Hepatocyte (in vitro differentiated cells): ENCODE measurements at regions not wholly inside any gene's neighbourhood (a gene's known extent, or its start where the extent isn't known, plus 50 kb on each side); places are given as distances from the start of the nearest gene placed in this dataset.

Source experiments
- DNase-seq: peaks from one replicate; pipeline ENCODE4 v3.0.0-alpha.2; 2016; ENCODE audit warnings: low spot score
- H2AFZ ChIP-seq: fragments of 200-600 bp; sonication (generic); 2 replicates; pipeline ENCODE4 v1.6.0; 2016; ENCODE audit warnings: antibody characterized with exemption, mild to moderate bottlenecking
- H3K27ac ChIP-seq: fragments of 200-600 bp; sonication (generic); 2 replicates; pipeline ENCODE4 v1.5.1; 2016; ENCODE audit warnings: mild to moderate bottlenecking
- H3K27me3 ChIP-seq: fragments of 200-600 bp; sonication (generic); 2 replicates; pipeline ENCODE4 v1.6.1; 2016
- H3K36me3 ChIP-seq: fragments of 200-600 bp; sonication (generic); replicated peaks from 2 replicates; pipeline ENCODE4 v1.5.1; 2016; ENCODE audit warnings: low read depth; ENCODE audit not compliant: insufficient read depth
- H3K4me1 ChIP-seq: fragments of 200-600 bp; sonication (generic); 2 replicates; pipeline ENCODE4 v1.5.1; 2016; ENCODE audit warnings: mild to moderate bottlenecking, moderate library complexity; ENCODE audit not compliant: insufficient read depth
- H3K4me2 ChIP-seq: fragments of 200-600 bp; sonication (generic); 2 replicates; pipeline ENCODE4 v1.6.0; 2016
- H3K4me3 ChIP-seq: fragments of 200-600 bp; sonication (generic); 2 replicates; pipeline ENCODE4 v1.5.1; 2016; ENCODE audit warnings: mild to moderate bottlenecking
- H3K79me2 ChIP-seq: fragments of 200-600 bp; sonication (generic); 2 replicates; pipeline ENCODE4 v1.6.0; 2017; ENCODE audit warnings: mild to moderate bottlenecking
- H3K9me2 ChIP-seq: fragments of 200-600 bp; sonication (generic); replicated peaks from 2 replicates; pipeline ENCODE4 v1.6.0; 2017; ENCODE audit warnings: mild to moderate bottlenecking; ENCODE audit not compliant: insufficient read depth
- H3K9me3 ChIP-seq: fragments of 200-600 bp; sonication (generic); 2 replicates; pipeline ENCODE4 v1.5.1; 2016; ENCODE audit warnings: low read depth, mild to moderate bottlenecking
- H4K20me1 ChIP-seq: fragments of 200-600 bp; sonication (generic); 2 replicates; pipeline ENCODE4 v1.6.0; 2016; ENCODE audit warnings: mild to moderate bottlenecking; ENCODE audit not compliant: insufficient read depth, poor library complexity, severe bottlenecking
- EZH2 ChIP-seq: fragments of 200-600 bp; sonication (generic); IDR thresholded peaks from 2 replicates; pipeline ENCODE4 v1.6.1; 2016; ENCODE audit warnings: antibody characterized with exemption, mild to moderate bottlenecking, borderline replicate concordance
- EZH2phosphoT487 ChIP-seq: fragments of 200-600 bp; sonication (generic); IDR thresholded peaks from one replicate; pipeline ENCODE4 v1.6.1; 2018; ENCODE audit warnings: antibody characterized with exemption, mild to moderate bottlenecking, low read depth, moderate library complexity; ENCODE audit not compliant: unreplicated experiment, severe bottlenecking
- WGBS: methylation state at CpG from one replicate; pipeline ENCODE4 v1.1.6; 2016; ENCODE audit warnings: low lambda C conversion rate; ENCODE audit errors: missing lambda C conversion rate; 5-methylcytosine and 5-hydroxymethylcytosine counted together
- TF ChIP-seq, protein P1 (sequence below): fragments of 200-600 bp; sonication (generic); IDR thresholded peaks from 2 replicates; pipeline ENCODE4 v1.5.1; 2016; ENCODE audit warnings: antibody characterized with exemption, mild to moderate bottlenecking; ENCODE audit not compliant: poor library complexity

GRCh38 chr3:178406206-178406605, 130.0 kb upstream of the KCNMB2 start:
- TF ChIP-seq EZH2, result no peak
- no peak for TF ChIP-seq EZH2phosphoT487
- TF ChIP-seq, protein P1, sequence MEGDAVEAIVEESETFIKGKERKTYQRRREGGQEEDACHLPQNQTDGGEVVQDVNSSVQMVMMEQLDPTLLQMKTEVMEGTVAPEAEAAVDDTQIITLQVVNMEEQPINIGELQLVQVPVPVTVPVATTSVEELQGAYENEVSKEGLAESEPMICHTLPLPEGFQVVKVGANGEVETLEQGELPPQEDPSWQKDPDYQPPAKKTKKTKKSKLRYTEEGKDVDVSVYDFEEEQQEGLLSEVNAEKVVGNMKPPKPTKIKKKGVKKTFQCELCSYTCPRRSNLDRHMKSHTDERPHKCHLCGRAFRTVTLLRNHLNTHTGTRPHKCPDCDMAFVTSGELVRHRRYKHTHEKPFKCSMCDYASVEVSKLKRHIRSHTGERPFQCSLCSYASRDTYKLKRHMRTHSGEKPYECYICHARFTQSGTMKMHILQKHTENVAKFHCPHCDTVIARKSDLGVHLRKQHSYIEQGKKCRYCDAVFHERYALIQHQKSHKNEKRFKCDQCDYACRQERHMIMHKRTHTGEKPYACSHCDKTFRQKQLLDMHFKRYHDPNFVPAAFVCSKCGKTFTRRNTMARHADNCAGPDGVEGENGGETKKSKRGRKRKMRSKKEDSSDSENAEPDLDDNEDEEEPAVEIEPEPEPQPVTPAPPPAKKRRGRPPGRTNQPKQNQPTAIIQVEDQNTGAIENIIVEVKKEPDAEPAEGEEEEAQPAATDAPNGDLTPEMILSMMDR, result no peak
- H3K4me1 ChIP-seq, result no peaks in the 10 kb centered on the region
- H3K9me2 ChIP-seq, result no peaks in the 10 kb centered on the region
- H3K27ac ChIP-seq, result no peak overlapping the region
- H3K4me2 ChIP-seq, result no peak overlapping the region
- H3K79me2 ChIP-seq, result no peaks in the 10 kb centered on the region
- H3K9me3 ChIP-seq, result no peaks in the 10 kb centered on the region
- DNase-seq, result no peak
- peaks cover 2% of the 10 kb centered on the region for H3K27me3 ChIP-seq
- no peaks in the 10 kb centered on the region for H3K36me3 ChIP-seq
- WGBS, result 70% methylated on average over 3 of the region's 3 CpGs
- no peaks in the 10 kb centered on the region for H4K20me1 ChIP-seq
- no peak overlapping the region for H2AFZ ChIP-seq
- no peak overlapping the region for H3K4me3 ChIP-seq

DNA sequence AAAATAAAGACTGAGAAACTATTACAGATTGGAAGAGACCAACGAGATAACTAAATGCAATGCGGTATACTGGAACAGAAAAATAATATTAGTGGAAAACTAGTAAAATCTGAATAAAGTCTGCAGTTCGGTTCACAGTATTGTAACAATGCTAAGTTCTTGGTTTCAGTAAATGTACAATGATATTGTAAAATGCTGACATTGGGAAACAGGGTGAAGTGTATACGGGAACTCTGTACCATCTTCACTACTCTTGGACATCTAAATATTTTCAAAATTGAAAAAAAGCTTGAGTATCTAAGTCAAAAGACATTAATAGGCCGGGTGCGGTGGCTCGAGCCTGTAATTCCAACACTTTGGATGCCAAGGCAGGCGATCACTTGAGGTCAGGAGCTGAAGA, 120.9 kb upstream of the KCNMB2 start:
- no peaks in the 10 kb centered on the region for H3K9me2 ChIP-seq
- no peaks in the 10 kb centered on the region for H3K79me2 ChIP-seq
- no peak overlapping the region for H3K4me2 ChIP-seq
- no peaks in the 10 kb centered on the region for H3K9me3 ChIP-seq
- H3K36me3 ChIP-seq, result no peaks in the 10 kb centered on the region
- peaks cover 2% of the 10 kb centered on the region for H3K27me3 ChIP-seq
- TF ChIP-seq EZH2 (no peak), EZH2phosphoT487 (no peak)
- TF ChIP-seq, protein P1, result no peak
- no peaks in the 10 kb centered on the region for H4K20me1 ChIP-seq
- H3K27ac ChIP-seq, result no peak overlapping the region
- H3K4me3 ChIP-seq, result no peak overlapping the region
- 96% methylated on average over 8 of the region's 8 CpGs for WGBS
- no peak overlapping the region for H2AFZ ChIP-seq
- DNase-seq, result no peak
- H3K4me1 ChIP-seq, result no peaks in the 10 kb centered on the region

DNA sequence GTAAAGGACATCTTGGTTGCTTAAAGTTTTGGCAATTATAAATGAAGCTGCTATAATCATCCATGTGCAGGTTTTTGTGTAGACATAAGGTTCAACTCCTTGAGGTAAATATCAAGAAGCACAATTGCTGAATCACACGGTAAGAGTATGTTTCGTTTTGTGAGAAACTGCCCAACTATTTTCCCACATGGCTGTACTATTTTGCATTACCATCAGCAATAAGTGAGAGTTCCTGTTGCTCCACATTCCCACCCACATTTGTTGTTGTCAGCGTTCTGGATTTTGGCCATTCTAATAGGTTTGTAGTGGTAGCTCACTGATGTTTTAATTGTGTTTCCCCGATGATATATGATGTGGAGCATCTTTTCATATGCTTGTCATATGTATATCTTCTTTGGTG, 118.5 kb upstream of the KCNMB2 start:
- TF ChIP-seq, protein P1, result no peak
- TF ChIP-seq EZH2phosphoT487, result no peak
- no peak for TF ChIP-seq EZH2
- no peaks in the 10 kb centered on the region for H3K9me2 ChIP-seq
- no peak overlapping the region for H3K27ac ChIP-seq
- H3K4me2 ChIP-seq, result no peak overlapping the region
- H3K4me1 ChIP-seq, result no peaks in the 10 kb centered on the region
- 89% methylated on average over 4 of the region's 4 CpGs for WGBS
- H4K20me1 ChIP-seq, result no peaks in the 10 kb centered on the region
- H3K36me3 ChIP-seq, result no peaks in the 10 kb centered on the region
- no peaks in the 10 kb centered on the region for H3K79me2 ChIP-seq
- H3K27me3 ChIP-seq, result no peaks in the 10 kb centered on the region
- no peak overlapping the region for H3K4me3 ChIP-seq
- H2AFZ ChIP-seq, result no peak overlapping the region
- no peak for DNase-seq
- H3K9me3 ChIP-seq, result no peaks in the 10 kb centered on the region

DNA sequence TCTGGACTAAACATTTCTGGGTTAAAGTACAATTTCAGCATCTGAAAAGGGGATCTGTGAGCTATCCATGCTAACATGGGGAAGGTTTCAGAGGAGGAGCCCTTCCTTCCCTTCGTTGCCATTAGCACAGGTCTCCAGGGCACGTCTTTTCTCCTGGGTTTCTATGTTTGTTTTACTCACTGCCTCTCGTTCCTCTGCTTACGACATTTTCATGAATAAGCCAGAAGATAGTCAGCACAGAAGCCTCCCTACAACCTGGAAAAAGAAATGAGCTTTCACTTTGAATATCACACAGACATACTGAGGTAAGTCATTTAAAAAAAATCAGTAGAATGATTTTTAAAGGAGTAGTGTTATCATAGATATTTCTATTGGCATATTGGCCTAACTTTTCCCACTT, 117.2 kb upstream of the KCNMB2 start:
- H4K20me1 ChIP-seq, result no peaks in the 10 kb centered on the region
- 36% methylated on average over 4 of the region's 4 CpGs for WGBS
- H3K4me1 ChIP-seq, result no peaks in the 10 kb centered on the region
- H3K4me2 ChIP-seq, result peak overlapping the region; percentile 51
- H3K27me3 ChIP-seq, result no peaks in the 10 kb centered on the region
- peak; percentile 29 for DNase-seq
- H3K79me2 ChIP-seq, result no peaks in the 10 kb centered on the region
- peak overlapping the region; percentile 43 for H2AFZ ChIP-seq
- peak overlapping the region; percentile 38 for H3K27ac ChIP-seq
- H3K9me2 ChIP-seq, result no peaks in the 10 kb centered on the region
- H3K4me3 ChIP-seq, result no peak overlapping the region
- H3K36me3 ChIP-seq, result no peaks in the 10 kb centered on the region
- TF ChIP-seq EZH2 (no peak), EZH2phosphoT487 (no peak)
- TF ChIP-seq, protein P1, result no peak
- no peaks in the 10 kb centered on the region for H3K9me3 ChIP-seq
